Neural cell (in vitro differentiated cells): ENCODE measurements at regions not wholly inside any gene's neighbourhood (a gene's known extent, or its start where the extent isn't known, plus 50 kb on each side); places are given as distances from the start of the nearest gene placed in this dataset.

Experiments used
- H2AFZ ChIP-seq: fragments of 200-600, 300-800 bp; sonication (generic), shearing (Covaris generic); 2 replicates; pipeline ENCODE4 v1.6.0; 2014; ENCODE audit warnings: low read depth, mild to moderate bottlenecking, antibody characterized with exemption, low read length, moderate library complexity
- H3F3A ChIP-seq: fragments of 200-600 bp; shearing (Covaris generic); 2 replicates; pipeline ENCODE4 v1.6.1; 2016; ENCODE audit warnings: mild to moderate bottlenecking, moderate library complexity, mixed read lengths, antibody characterized with exemption, low read length; ENCODE audit not compliant: insufficient read depth, poor library complexity, severe bottlenecking
- H3K27ac ChIP-seq: fragments of 200-600, 300-800 bp; sonication (generic), shearing (Covaris generic); 2 replicates; pipeline ENCODE4 v1.5.1; 2014; ENCODE audit warnings: mild to moderate bottlenecking, low read length, moderate library complexity
- H3K27me3 ChIP-seq: fragments of 300-800, 200-600 bp; sonication (generic), shearing (Covaris generic); 2 replicates; pipeline ENCODE4 v1.6.0; 2014; ENCODE audit warnings: mild to moderate bottlenecking, low read depth, low read length, moderate library complexity; ENCODE audit not compliant: insufficient read depth
- H3K36me3 ChIP-seq: fragments of 300-800, 200-600 bp; sonication (generic), shearing (Covaris generic); 2 replicates; pipeline ENCODE4 v1.5.1; 2014; ENCODE audit warnings: mild to moderate bottlenecking, antibody characterized with exemption, low read length, moderate library complexity; ENCODE audit not compliant: insufficient read depth
- H3K4me2 ChIP-seq: fragments of 300-800, 200-600 bp; sonication (generic), shearing (Covaris generic); 2 replicates; pipeline ENCODE4 v1.6.0; 2014; ENCODE audit warnings: mild to moderate bottlenecking, low read length
- H3K4me3 ChIP-seq: fragments of 300-800, 200-600 bp; sonication (generic), shearing (Covaris generic); 2 replicates; pipeline ENCODE4 v1.5.1; 2014; ENCODE audit warnings: mild to moderate bottlenecking, low read length, moderate library complexity
- H3K79me2 ChIP-seq: fragments of 200-600 bp; shearing (Covaris generic); replicated peaks from 2 replicates; pipeline ENCODE4 v1.6.0; 2014; ENCODE audit warnings: mild to moderate bottlenecking, low read length, moderate library complexity; ENCODE audit not compliant: insufficient read depth
- H3K9ac ChIP-seq: fragments of 300-800, 200-600 bp; sonication (generic), shearing (Covaris generic); 2 replicates; pipeline ENCODE4 v1.6.1; 2016; ENCODE audit warnings: mild to moderate bottlenecking, low read length, mixed read lengths
- H3K9me2 ChIP-seq: fragments of 200-600 bp; shearing (Covaris generic); 2 replicates; pipeline ENCODE4 v1.6.1; 2016; ENCODE audit warnings: mild to moderate bottlenecking, low read length, mixed read lengths; ENCODE audit not compliant: insufficient read depth
- H3K9me3 ChIP-seq: fragments of 200-600, 300-800 bp; sonication (generic), shearing (Covaris generic); 2 replicates; pipeline ENCODE4 v1.6.1; 2016; ENCODE audit warnings: mild to moderate bottlenecking, mixed run types, low read length, moderate library complexity, mixed read lengths
- H4K20me1 ChIP-seq: fragments of 200-600 bp; shearing (Covaris generic); 2 replicates; pipeline ENCODE4 v1.6.1; 2016; ENCODE audit warnings: mild to moderate bottlenecking, mixed run types; ENCODE audit not compliant: insufficient read depth
- EP300 ChIP-seq: fragments of 450-650 bp; conservative IDR thresholded peaks from 2 replicates; pipeline ENCODE4 v1.6.1; 2014; ENCODE audit warnings: antibody characterized with exemption, mild to moderate bottlenecking, moderate library complexity; ENCODE audit not compliant: poor library complexity, severe bottlenecking
- EZH2 ChIP-seq: fragments of 200-600, 300-800 bp; shearing (Covaris generic), sonication (generic); IDR thresholded peaks from 2 replicates; pipeline ENCODE4 v1.6.1; 2014; ENCODE audit warnings: antibody characterized with exemption, low read length, borderline replicate concordance, mild to moderate bottlenecking; ENCODE audit not compliant: insufficient read depth, poor library complexity, severe bottlenecking
- MXI1 ChIP-seq: fragments of 450-650 bp; conservative IDR thresholded peaks from 2 replicates; pipeline ENCODE4 v1.6.1; 2014; ENCODE audit warnings: antibody characterized with exemption, mild to moderate bottlenecking; ENCODE audit not compliant: poor library complexity, severe bottlenecking
- POLR2AphosphoS5 ChIP-seq: IDR thresholded peaks from 2 replicates; pipeline ENCODE4 v1.6.1; 2012
- RAD21 ChIP-seq: fragments of 450-650 bp; conservative IDR thresholded peaks from 2 replicates; pipeline ENCODE4 v1.6.1; 2014; ENCODE audit warnings: antibody characterized with exemption, mild to moderate bottlenecking, moderate library complexity
- SMC3 ChIP-seq: fragments of 450-650 bp; conservative IDR thresholded peaks from 2 replicates; pipeline ENCODE4 v1.6.1; 2014; ENCODE audit warnings: antibody characterized with exemption, mild to moderate bottlenecking, moderate library complexity; ENCODE audit not compliant: poor library complexity
- TAF1 ChIP-seq: IDR thresholded peaks from 2 replicates; pipeline ENCODE4 v1.6.1; 2012; ENCODE audit warnings: low read depth
- TF ChIP-seq, protein P1 (sequence below): IDR thresholded peaks from 2 replicates; pipeline ENCODE4 v1.6.1; 2012; ENCODE audit warnings: borderline replicate concordance
- TF ChIP-seq, protein P2 (sequence below): fragments of 450-650 bp; IDR thresholded peaks from 2 replicates; pipeline ENCODE4 v1.5.1; 2014; ENCODE audit warnings: antibody characterized with exemption, mild to moderate bottlenecking, moderate library complexity; ENCODE audit not compliant: poor library complexity, severe bottlenecking

DNA sequence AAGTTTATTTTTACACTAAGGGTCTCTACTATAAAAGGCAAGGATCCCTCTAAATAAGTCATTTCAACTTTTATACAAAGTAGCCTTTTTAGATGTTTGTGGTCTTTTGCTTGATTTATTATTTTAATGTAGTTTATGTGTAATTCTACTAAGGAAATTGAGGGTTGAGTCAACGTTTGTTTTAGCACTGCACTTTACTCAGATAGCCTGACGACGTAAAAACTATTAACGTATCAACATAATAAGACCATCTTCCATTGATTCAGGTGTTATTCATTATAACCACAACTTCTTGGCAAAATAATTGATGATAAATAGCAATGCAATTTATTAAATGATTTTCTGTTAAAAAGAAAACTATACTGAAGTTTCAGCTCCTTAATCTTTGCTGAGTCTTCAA lies 1103.6 kb upstream of the ACVR2A start:
- no peaks in the 10 kb centered on the region for H3K27me3 ChIP-seq
- no peak overlapping the region for H3K4me2 ChIP-seq
- no peaks in the 10 kb centered on the region for H3K9me2 ChIP-seq
- H3K4me3 ChIP-seq = no peak overlapping the region
- H3K9me3 ChIP-seq = no peaks in the 10 kb centered on the region
- no peaks in the 10 kb centered on the region for H3K79me2 ChIP-seq
- H3K27ac ChIP-seq = no peak overlapping the region
- no peak overlapping the region for H3K9ac ChIP-seq
- no peaks in the 10 kb centered on the region for H4K20me1 ChIP-seq
- H3F3A ChIP-seq = no peaks in the 10 kb centered on the region
- no peaks in the 10 kb centered on the region for H3K36me3 ChIP-seq
- H2AFZ ChIP-seq = no peak overlapping the region
- TF ChIP-seq TAF1 = no peak
- no peak for TF ChIP-seq EZH2
- TF ChIP-seq POLR2AphosphoS5 = no peak
- TF ChIP-seq MXI1 = no peak
- no peak for TF ChIP-seq EP300
- TF ChIP-seq, protein P1, sequence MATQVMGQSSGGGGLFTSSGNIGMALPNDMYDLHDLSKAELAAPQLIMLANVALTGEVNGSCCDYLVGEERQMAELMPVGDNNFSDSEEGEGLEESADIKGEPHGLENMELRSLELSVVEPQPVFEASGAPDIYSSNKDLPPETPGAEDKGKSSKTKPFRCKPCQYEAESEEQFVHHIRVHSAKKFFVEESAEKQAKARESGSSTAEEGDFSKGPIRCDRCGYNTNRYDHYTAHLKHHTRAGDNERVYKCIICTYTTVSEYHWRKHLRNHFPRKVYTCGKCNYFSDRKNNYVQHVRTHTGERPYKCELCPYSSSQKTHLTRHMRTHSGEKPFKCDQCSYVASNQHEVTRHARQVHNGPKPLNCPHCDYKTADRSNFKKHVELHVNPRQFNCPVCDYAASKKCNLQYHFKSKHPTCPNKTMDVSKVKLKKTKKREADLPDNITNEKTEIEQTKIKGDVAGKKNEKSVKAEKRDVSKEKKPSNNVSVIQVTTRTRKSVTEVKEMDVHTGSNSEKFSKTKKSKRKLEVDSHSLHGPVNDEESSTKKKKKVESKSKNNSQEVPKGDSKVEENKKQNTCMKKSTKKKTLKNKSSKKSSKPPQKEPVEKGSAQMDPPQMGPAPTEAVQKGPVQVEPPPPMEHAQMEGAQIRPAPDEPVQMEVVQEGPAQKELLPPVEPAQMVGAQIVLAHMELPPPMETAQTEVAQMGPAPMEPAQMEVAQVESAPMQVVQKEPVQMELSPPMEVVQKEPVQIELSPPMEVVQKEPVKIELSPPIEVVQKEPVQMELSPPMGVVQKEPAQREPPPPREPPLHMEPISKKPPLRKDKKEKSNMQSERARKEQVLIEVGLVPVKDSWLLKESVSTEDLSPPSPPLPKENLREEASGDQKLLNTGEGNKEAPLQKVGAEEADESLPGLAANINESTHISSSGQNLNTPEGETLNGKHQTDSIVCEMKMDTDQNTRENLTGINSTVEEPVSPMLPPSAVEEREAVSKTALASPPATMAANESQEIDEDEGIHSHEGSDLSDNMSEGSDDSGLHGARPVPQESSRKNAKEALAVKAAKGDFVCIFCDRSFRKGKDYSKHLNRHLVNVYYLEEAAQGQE = no peak
- TF ChIP-seq RAD21 = no peak
- TF ChIP-seq, protein P2, sequence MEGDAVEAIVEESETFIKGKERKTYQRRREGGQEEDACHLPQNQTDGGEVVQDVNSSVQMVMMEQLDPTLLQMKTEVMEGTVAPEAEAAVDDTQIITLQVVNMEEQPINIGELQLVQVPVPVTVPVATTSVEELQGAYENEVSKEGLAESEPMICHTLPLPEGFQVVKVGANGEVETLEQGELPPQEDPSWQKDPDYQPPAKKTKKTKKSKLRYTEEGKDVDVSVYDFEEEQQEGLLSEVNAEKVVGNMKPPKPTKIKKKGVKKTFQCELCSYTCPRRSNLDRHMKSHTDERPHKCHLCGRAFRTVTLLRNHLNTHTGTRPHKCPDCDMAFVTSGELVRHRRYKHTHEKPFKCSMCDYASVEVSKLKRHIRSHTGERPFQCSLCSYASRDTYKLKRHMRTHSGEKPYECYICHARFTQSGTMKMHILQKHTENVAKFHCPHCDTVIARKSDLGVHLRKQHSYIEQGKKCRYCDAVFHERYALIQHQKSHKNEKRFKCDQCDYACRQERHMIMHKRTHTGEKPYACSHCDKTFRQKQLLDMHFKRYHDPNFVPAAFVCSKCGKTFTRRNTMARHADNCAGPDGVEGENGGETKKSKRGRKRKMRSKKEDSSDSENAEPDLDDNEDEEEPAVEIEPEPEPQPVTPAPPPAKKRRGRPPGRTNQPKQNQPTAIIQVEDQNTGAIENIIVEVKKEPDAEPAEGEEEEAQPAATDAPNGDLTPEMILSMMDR = no peak
- no peak for TF ChIP-seq SMC3

DNA sequence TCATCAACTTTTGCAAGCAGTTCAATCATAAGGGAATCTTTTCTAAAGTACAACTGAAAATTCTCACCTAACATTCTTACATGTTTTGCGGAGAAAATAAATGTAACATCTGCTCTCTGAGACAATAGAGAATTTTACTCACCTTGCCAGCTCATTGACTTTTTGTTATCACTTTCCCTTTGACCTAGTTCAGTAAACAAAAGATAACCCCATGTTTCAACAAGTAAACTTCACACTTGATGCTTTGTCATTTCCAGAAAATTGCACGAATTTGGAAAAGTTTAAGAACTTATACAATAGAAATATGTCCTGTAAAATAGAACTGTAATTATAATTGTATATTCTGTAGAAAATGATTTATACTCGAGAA lies 1110.0 kb upstream of the ACVR2A start:
- Histone ChIP-seq H3K4me2 (no peak overlapping the region), H3K9me3 (no peaks in the 10 kb centered on the region), H3K9ac (no peak overlapping the region), H3K27ac (no peak overlapping the region), H3K4me3 (no peak overlapping the region), H3F3A (no peaks in the 10 kb centered on the region), H3K9me2 (no peaks in the 10 kb centered on the region), H3K79me2 (no peaks in the 10 kb centered on the region), H3K27me3 (no peaks in the 10 kb centered on the region), H3K36me3 (no peaks in the 10 kb centered on the region), H2AFZ (no peak overlapping the region), H4K20me1 (no peaks in the 10 kb centered on the region)
- TF ChIP-seq RAD21 (no peak), SMC3 (no peak), POLR2AphosphoS5 (no peak), EZH2 (no peak), MXI1 (no peak), TAF1 (no peak), EP300 (no peak)
- TF ChIP-seq, protein P2 = no peak
- TF ChIP-seq, protein P1 = no peak
